HepG2 (cell line): ENCODE measurements at regions not wholly inside any gene's neighbourhood (a gene's known extent, or its start where the extent isn't known, plus 50 kb on each side); places are given as distances from the start of the nearest gene placed in this dataset.

Source experiments
- KDM5B ChIP-seq: sonication (generic); formaldehyde crosslinking; IDR thresholded peaks from 2 replicates; pipeline ENCODE4 v1.4.0; 2020; ENCODE audit warnings: missing genetic modification reagents, mild to moderate bottlenecking, borderline replicate concordance
- RAD21 ChIP-seq: fragments of 450-650 bp; formaldehyde crosslinking; IDR thresholded peaks from 2 replicates; pipeline ENCODE4 v1.5.0; 2020; ENCODE audit warnings: mild to moderate bottlenecking
- RBM22 ChIP-seq: fragments of 200-400 bp; formaldehyde crosslinking; optimal IDR thresholded peaks from 2 replicates; pipeline ENCODE3; 2017; ENCODE audit warnings: mild to moderate bottlenecking, low read length, moderate library complexity
- RFX1 ChIP-seq: fragments of 450-650 bp; IDR thresholded peaks from 2 replicates; pipeline ENCODE4 v1.6.1; 2017
- RFX5 ChIP-seq: IDR thresholded peaks from 2 replicates; pipeline ENCODE4 v1.6.1; 2011; ENCODE audit warnings: low read depth, low read length, improper control_type of control experiment
- TAF1 ChIP-seq: sonication (generic); formaldehyde crosslinking; IDR thresholded peaks from 2 replicates; pipeline ENCODE4 v1.4.0; 2020; ENCODE audit warnings: missing genetic modification reagents
- YY1 ChIP-seq: IDR thresholded peaks from 2 replicates; pipeline ENCODE4 v1.6.1; 2011; ENCODE audit warnings: low read length, low read depth, moderate library complexity, mild to moderate bottlenecking; ENCODE audit not compliant: insufficient read depth, insufficient replicate concordance
- ZNF274 ChIP-seq: sonication (generic); formaldehyde crosslinking; IDR thresholded peaks from 2 replicates; pipeline ENCODE4 v1.5.1; 2020; ENCODE audit warnings: mild to moderate bottlenecking, missing genetic modification reagents
- ZSCAN20 ChIP-seq: sonication (generic); formaldehyde crosslinking; IDR thresholded peaks from 2 replicates; pipeline ENCODE4 v1.4.0; 2020; ENCODE audit warnings: missing genetic modification reagents, mild to moderate bottlenecking, borderline replicate concordance
- TF ChIP-seq, protein P1 (sequence below): IDR thresholded peaks from 2 replicates; pipeline ENCODE4 v1.6.1; 2016
- TF ChIP-seq, protein P2 (sequence below): sonication (generic); formaldehyde crosslinking; IDR thresholded peaks from 2 replicates; pipeline ENCODE4 v1.5.0; 2020; ENCODE audit warnings: mild to moderate bottlenecking, missing genetic modification reagents, moderate library complexity
- TF ChIP-seq, protein P3 (sequence below): sonication (generic); formaldehyde crosslinking; IDR thresholded peaks from 2 replicates; pipeline ENCODE4 v1.5.0; 2020; ENCODE audit warnings: mild to moderate bottlenecking, missing genetic modification reagents, borderline replicate concordance

DNA sequence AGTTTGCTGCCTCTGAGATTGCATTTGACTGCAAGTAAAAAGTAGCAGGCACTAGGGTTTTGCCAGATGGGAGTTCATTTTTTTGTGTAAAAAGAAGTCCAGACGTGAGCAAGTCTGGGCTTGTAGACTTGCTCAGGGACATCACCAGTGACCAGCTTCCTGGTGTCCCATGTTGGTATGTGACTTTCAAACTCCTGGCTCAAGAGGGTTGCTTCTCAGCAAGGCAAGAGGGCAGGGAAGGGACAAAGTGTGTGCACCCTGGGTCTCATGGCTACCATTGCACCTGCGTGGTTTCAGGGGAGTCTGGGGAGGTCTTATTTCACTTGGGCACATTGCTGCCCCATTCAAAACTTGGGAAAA is 79.3 kb upstream of the ZNF716 start:
- TF ChIP-seq, protein P1, sequence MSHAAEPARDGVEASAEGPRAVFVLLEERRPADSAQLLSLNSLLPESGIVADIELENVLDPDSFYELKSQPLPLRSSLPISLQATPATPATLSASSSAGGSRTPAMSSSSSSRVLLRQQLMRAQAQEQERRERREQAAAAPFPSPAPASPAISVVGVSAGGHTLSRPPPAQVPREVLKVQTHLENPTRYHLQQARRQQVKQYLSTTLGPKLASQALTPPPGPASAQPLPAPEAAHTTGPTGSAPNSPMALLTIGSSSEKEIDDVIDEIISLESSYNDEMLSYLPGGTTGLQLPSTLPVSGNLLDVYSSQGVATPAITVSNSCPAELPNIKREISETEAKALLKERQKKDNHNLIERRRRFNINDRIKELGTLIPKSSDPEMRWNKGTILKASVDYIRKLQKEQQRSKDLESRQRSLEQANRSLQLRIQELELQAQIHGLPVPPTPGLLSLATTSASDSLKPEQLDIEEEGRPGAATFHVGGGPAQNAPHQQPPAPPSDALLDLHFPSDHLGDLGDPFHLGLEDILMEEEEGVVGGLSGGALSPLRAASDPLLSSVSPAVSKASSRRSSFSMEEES (CRISPR knock-in tag) = no peak
- TF ChIP-seq, protein P2, sequence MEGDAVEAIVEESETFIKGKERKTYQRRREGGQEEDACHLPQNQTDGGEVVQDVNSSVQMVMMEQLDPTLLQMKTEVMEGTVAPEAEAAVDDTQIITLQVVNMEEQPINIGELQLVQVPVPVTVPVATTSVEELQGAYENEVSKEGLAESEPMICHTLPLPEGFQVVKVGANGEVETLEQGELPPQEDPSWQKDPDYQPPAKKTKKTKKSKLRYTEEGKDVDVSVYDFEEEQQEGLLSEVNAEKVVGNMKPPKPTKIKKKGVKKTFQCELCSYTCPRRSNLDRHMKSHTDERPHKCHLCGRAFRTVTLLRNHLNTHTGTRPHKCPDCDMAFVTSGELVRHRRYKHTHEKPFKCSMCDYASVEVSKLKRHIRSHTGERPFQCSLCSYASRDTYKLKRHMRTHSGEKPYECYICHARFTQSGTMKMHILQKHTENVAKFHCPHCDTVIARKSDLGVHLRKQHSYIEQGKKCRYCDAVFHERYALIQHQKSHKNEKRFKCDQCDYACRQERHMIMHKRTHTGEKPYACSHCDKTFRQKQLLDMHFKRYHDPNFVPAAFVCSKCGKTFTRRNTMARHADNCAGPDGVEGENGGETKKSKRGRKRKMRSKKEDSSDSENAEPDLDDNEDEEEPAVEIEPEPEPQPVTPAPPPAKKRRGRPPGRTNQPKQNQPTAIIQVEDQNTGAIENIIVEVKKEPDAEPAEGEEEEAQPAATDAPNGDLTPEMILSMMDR (CRISPR knock-in tag) = no peak
- TF ChIP-seq, protein P3, sequence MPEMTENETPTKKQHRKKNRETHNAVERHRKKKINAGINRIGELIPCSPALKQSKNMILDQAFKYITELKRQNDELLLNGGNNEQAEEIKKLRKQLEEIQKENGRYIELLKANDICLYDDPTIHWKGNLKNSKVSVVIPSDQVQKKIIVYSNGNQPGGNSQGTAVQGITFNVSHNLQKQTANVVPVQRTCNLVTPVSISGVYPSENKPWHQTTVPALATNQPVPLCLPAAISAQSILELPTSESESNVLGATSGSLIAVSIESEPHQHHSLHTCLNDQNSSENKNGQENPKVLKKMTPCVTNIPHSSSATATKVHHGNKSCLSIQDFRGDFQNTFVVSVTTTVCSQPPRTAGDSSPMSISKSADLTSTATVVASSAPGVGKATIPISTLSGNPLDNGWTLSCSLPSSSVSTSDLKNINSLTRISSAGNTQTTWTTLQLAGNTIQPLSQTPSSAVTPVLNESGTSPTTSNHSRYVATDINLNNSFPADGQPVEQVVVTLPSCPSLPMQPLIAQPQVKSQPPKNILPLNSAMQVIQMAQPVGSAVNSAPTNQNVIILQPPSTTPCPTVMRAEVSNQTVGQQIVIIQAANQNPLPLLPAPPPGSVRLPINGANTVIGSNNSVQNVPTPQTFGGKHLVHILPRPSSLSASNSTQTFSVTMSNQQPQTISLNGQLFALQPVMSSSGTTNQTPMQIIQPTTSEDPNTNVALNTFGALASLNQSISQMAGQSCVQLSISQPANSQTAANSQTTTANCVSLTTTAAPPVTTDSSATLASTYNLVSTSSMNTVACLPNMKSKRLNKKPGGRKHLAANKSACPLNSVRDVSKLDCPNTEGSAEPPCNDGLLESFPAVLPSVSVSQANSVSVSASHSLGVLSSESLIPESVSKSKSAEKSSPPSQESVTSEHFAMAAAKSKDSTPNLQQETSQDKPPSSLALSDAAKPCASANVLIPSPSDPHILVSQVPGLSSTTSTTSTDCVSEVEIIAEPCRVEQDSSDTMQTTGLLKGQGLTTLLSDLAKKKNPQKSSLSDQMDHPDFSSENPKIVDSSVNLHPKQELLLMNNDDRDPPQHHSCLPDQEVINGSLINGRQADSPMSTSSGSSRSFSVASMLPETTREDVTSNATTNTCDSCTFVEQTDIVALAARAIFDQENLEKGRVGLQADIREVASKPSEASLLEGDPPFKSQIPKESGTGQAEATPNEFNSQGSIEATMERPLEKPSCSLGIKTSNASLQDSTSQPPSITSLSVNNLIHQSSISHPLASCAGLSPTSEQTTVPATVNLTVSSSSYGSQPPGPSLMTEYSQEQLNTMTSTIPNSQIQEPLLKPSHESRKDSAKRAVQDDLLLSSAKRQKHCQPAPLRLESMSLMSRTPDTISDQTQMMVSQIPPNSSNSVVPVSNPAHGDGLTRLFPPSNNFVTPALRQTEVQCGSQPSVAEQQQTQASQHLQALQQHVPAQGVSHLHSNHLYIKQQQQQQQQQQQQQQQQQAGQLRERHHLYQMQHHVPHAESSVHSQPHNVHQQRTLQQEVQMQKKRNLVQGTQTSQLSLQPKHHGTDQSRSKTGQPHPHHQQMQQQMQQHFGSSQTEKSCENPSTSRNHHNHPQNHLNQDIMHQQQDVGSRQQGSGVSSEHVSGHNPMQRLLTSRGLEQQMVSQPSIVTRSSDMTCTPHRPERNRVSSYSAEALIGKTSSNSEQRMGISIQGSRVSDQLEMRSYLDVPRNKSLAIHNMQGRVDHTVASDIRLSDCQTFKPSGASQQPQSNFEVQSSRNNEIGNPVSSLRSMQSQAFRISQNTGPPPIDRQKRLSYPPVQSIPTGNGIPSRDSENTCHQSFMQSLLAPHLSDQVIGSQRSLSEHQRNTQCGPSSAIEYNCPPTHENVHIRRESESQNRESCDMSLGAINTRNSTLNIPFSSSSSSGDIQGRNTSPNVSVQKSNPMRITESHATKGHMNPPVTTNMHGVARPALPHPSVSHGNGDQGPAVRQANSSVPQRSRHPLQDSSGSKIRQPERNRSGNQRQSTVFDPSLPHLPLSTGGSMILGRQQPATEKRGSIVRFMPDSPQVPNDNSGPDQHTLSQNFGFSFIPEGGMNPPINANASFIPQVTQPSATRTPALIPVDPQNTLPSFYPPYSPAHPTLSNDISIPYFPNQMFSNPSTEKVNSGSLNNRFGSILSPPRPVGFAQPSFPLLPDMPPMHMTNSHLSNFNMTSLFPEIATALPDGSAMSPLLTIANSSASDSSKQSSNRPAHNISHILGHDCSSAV (CRISPR knock-in tag) = no peak
- TF ChIP-seq RAD21 (CRISPR knock-in tag) (no peak), RFX5 (no peak), KDM5B (no peak), RFX1 (no peak), ZSCAN20 (CRISPR knock-in tag) (no peak), YY1 (no peak), ZNF274 (CRISPR knock-in tag) (no peak), RBM22 (no peak), TAF1 (CRISPR knock-in tag) (no peak)
